ENCODE measurements at regions not wholly inside any gene's neighbourhood (a gene's known extent, or its start where the extent isn't known, plus 50 kb on each side); places are given as distances from the start of the nearest gene placed in this dataset.

DNA sequence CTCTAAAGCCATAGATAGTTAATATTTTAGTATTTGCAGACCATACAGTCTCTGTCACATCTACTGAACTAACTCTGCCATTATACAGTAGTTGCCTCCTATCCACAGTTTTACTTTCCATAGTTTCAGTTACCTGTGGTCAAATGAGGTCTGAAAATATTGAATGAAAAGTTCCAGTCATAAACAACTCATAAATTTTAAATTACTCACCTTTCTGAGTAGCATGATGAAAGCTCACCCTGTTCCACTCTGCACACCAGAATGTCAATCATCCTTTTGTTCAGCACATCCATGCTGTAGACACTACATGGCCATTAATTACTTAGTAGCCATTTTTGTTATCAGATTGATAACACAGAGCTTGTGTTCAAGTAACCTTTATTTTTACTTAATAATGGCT lies 51.7 kb upstream of the ME3 start (continued):
- TF ChIP-seq ZNF140 (CRISPR knock-in tag; IDR thresholded peaks at IDR 0.05) (no peak), ZNF212 (CRISPR knock-in tag; IDR thresholded peaks at IDR 0.05) (no peak)

DNA sequence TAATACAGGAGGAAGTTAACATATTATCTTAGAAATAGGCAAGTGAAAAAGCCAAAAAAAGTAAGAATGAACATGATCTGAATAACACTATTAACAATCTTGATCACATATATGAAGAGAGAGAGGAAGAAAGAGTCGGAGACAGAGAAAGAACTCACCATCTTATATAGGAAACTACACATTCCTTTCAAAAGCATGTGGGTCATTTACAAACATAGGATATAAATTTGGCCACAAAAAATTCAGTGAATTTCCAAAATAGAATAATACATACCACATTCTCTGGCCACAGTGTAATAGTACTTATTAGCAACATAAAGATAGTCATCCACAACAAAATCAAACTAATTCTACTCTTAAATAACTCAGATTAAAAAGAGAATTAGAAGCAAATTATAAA lies 50.9 kb upstream of the ME3 start:
- POLR2A ChIA-PET, result interaction anchor here (1.1 kb wide), 1 partner anchor 12 kb away, joined by 3 read pairs; no protein-coding TSS in a partner anchor
- in situ Hi-C loops (cut with MboI), result no loop called here
- no peaks in the 10 kb centered on the region for H3K4me1 ChIP-seq (replicated peaks in 1 of 2; ENCODE audit: control insufficient read depth in 2 of 2, insufficient read depth in 2 of 2, low read length in 2 of 2)
- H3K4me2 ChIP-seq (ENCODE audit: insufficient read depth, low read length), result no peak overlapping the region
- intact Hi-C loops (cut with micrococcal nuclease), result no loop called here
- H3K27ac ChIP-seq (ENCODE audit: extremely low read depth, low read depth, low read length), result no peak overlapping the region
- H3K9me3 ChIP-seq (replicated peaks; ENCODE audit: control insufficient read depth, insufficient read depth, low read depth, low read length), result no peaks in the 10 kb centered on the region
- CTCF ChIA-PET (ENCODE audit: low intra/inter-chr PET ratio), result no interaction called here
- no peaks in the 10 kb centered on the region for H3K27me3 ChIP-seq (ENCODE audit: control insufficient read depth in 2 of 2, insufficient read depth in 2 of 2, low read length in 2 of 2)
- no peaks in the 10 kb centered on the region for H3K36me3 ChIP-seq (ENCODE audit: control insufficient read depth, insufficient read depth, low read length)
- H3K79me2 ChIP-seq (ENCODE audit: control insufficient read depth, insufficient read depth, low read length), result no peaks in the 10 kb centered on the region
- TF ChIP-seq, protein P1, sequence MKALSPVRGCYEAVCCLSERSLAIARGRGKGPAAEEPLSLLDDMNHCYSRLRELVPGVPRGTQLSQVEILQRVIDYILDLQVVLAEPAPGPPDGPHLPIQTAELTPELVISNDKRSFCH (CRISPR knock-in tag; IDR thresholded peaks at IDR 0.05), result no peak
- TF ChIP-seq, protein P1 (tag; IDR thresholded peaks at IDR 0.05), result no peak
- TF ChIP-seq STAT5B (CRISPR knock-in tag; IDR thresholded peaks at IDR 0.05), result no peak
- TF ChIP-seq NR2C1 (IDR thresholded peaks at IDR 0.05), result no peak
- no peak for TF ChIP-seq NR2C1 (tag; IDR thresholded peaks at IDR 0.05)
- TF ChIP-seq, protein P2, sequence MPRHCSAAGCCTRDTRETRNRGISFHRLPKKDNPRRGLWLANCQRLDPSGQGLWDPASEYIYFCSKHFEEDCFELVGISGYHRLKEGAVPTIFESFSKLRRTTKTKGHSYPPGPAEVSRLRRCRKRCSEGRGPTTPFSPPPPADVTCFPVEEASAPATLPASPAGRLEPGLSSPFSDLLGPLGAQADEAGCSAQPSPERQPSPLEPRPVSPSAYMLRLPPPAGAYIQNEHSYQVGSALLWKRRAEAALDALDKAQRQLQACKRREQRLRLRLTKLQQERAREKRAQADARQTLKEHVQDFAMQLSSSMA (CRISPR knock-in tag; IDR thresholded peaks at IDR 0.05), result no peak
- TF ChIP-seq, protein P3, sequence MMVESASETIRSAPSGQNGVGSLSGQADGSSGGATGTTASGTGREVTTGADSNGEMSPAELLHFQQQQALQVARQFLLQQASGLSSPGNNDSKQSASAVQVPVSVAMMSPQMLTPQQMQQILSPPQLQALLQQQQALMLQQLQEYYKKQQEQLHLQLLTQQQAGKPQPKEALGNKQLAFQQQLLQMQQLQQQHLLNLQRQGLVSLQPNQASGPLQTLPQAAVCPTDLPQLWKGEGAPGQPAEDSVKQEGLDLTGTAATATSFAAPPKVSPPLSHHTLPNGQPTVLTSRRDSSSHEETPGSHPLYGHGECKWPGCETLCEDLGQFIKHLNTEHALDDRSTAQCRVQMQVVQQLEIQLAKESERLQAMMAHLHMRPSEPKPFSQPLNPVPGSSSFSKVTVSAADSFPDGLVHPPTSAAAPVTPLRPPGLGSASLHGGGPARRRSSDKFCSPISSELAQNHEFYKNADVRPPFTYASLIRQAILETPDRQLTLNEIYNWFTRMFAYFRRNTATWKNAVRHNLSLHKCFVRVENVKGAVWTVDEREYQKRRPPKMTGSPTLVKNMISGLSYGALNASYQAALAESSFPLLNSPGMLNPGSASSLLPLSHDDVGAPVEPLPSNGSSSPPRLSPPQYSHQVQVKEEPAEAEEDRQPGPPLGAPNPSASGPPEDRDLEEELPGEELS (CRISPR knock-in tag; IDR thresholded peaks at IDR 0.05; ENCODE audit: borderline replicate concordance), result no peak
- TF ChIP-seq MCM3 (IDR thresholded peaks at IDR 0.05), result no peak
- no peak for TF ChIP-seq KLF16 (IDR thresholded peaks at IDR 0.05)
- TF ChIP-seq ASH1L (IDR thresholded peaks at IDR 0.05; ENCODE audit: borderline replicate concordance, low read depth, partially characterized antibody), result no peak
- TF ChIP-seq CBFA2T3 (IDR thresholded peaks at IDR 0.05), result no peak
- H3K9me1 ChIP-seq (ENCODE audit: control insufficient read depth, insufficient read depth, low read length), result no peaks in the 10 kb centered on the region
- no peak overlapping the region for H3K4me3 ChIP-seq
- no peak overlapping the region for H2AFZ ChIP-seq (ENCODE audit: low read depth, low read length)
- BruUV-seq (replicated peaks), result no TSS peak
- H4K20me1 ChIP-seq (replicated peaks; ENCODE audit: control insufficient read depth, insufficient read depth, low read length), result no peaks in the 10 kb centered on the region
- 0% methylated on average over 1 of the region's 1 CpG for WGBS (ENCODE audit: insufficient coverage, low coverage, missing lambda C conversion rate)
- no peak overlapping the region for H3K9ac ChIP-seq (ENCODE audit: insufficient read depth in 1 of 2, low read depth in 2 of 2, low read length in 2 of 2)
- ATAC-seq, result no peak
- FAIRE-seq, result no peak
- DNase-seq (ENCODE audit: extremely low read depth in 1 of 4, low spot score in 3 of 4), result no peak

Data from K562 (cell line).